SK-N-MC (cell line): ENCODE measurements at regions not wholly inside any gene's neighbourhood (a gene's known extent, or its start where the extent isn't known, plus 50 kb on each side); places are given as distances from the start of the nearest gene placed in this dataset.

Source experiments
- EZH2 ChIP-seq: fragments of 200-600 bp; sonication (generic); IDR thresholded peaks from one replicate; pipeline ENCODE4 v1.6.1; 2017; ENCODE audit warnings: antibody characterized with exemption
- FOXP2 ChIP-seq: optimal IDR thresholded peaks from 2 replicates; pipeline ENCODE3; 2011; ENCODE audit warnings: mild to moderate bottlenecking, moderate library complexity; ENCODE audit not compliant: insufficient read depth; ENCODE audit errors: extremely low read length, control extremely low read depth
- POLR2AphosphoS5 ChIP-seq: IDR thresholded peaks from 2 replicates; pipeline ENCODE4 v1.6.1; 2012; ENCODE audit warnings: mild to moderate bottlenecking, low read depth, low read length, borderline replicate concordance

DNA sequence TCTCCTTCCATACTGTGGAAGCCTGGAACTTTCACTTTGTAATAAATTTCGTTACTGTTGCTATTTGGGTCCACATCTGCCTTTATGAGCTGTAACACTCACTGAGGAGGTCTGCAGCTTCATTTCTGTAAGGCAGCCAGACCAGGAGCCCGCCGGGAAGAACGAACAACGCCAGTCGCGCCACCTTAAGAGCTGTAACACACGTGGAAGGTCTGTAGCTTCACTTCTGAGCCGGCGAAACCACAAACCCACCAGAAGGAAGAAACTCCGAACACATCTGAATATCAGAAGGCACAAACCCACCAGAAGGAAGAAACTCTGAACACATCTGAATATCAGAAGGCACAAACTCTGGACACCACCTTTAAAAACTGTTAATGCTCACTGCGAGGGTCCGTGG is 589.9 kb upstream of the SLC35B3 start:
- no peak for TF ChIP-seq POLR2AphosphoS5
- TF ChIP-seq EZH2, result no peak
- TF ChIP-seq FOXP2, result no peak
